ENCODE measurements at regions not wholly inside any gene's neighbourhood (a gene's known extent, or its start where the extent isn't known, plus 50 kb on each side); places are given as distances from the start of the nearest gene placed in this dataset.

GRCh38 chr14:27049701-27050100 is 451.9 kb upstream of the NOVA1 start:
- no peaks in the 10 kb centered on the region for H3K9me2 ChIP-seq (ENCODE audit: insufficient read depth, low read length)
- no peaks in the 10 kb centered on the region for H3K36me3 ChIP-seq (ENCODE audit: insufficient read depth, low read length)
- no peaks in the 10 kb centered on the region for H3F3A ChIP-seq (ENCODE audit: insufficient read depth, low read length, poor library complexity, severe bottlenecking)
- H3K79me2 ChIP-seq (replicated peaks; ENCODE audit: insufficient read depth, low read length), result no peaks in the 10 kb centered on the region
- H3K27ac ChIP-seq (ENCODE audit: low read length), result no peak overlapping the region
- no peak overlapping the region for H2AFZ ChIP-seq (ENCODE audit: low read depth, low read length)
- TF ChIP-seq MXI1 (conservative IDR thresholded peaks at IDR 0.05; ENCODE audit: poor library complexity, severe bottlenecking) (no peak), TAF1 (IDR thresholded peaks at IDR 0.05; ENCODE audit: low read depth) (no peak), SMC3 (conservative IDR thresholded peaks at IDR 0.05; ENCODE audit: poor library complexity) (no peak), EP300 (conservative IDR thresholded peaks at IDR 0.05; ENCODE audit: poor library complexity, severe bottlenecking) (no peak), CTCF (IDR thresholded peaks at IDR 0.05; ENCODE audit: poor library complexity, severe bottlenecking) (no peak), POLR2AphosphoS5 (IDR thresholded peaks at IDR 0.05) (no peak)
- TF ChIP-seq, protein P1, sequence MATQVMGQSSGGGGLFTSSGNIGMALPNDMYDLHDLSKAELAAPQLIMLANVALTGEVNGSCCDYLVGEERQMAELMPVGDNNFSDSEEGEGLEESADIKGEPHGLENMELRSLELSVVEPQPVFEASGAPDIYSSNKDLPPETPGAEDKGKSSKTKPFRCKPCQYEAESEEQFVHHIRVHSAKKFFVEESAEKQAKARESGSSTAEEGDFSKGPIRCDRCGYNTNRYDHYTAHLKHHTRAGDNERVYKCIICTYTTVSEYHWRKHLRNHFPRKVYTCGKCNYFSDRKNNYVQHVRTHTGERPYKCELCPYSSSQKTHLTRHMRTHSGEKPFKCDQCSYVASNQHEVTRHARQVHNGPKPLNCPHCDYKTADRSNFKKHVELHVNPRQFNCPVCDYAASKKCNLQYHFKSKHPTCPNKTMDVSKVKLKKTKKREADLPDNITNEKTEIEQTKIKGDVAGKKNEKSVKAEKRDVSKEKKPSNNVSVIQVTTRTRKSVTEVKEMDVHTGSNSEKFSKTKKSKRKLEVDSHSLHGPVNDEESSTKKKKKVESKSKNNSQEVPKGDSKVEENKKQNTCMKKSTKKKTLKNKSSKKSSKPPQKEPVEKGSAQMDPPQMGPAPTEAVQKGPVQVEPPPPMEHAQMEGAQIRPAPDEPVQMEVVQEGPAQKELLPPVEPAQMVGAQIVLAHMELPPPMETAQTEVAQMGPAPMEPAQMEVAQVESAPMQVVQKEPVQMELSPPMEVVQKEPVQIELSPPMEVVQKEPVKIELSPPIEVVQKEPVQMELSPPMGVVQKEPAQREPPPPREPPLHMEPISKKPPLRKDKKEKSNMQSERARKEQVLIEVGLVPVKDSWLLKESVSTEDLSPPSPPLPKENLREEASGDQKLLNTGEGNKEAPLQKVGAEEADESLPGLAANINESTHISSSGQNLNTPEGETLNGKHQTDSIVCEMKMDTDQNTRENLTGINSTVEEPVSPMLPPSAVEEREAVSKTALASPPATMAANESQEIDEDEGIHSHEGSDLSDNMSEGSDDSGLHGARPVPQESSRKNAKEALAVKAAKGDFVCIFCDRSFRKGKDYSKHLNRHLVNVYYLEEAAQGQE (IDR thresholded peaks at IDR 0.05; ENCODE audit: borderline replicate concordance), result no peak
- no peaks in the 10 kb centered on the region for H3K27me3 ChIP-seq (ENCODE audit: insufficient read depth, low read depth, low read length)
- no peak overlapping the region for H3K4me2 ChIP-seq (ENCODE audit: low read length)
- H3K4me3 ChIP-seq (ENCODE audit: low read length), result no peak overlapping the region
- no peak overlapping the region for H3K9ac ChIP-seq (ENCODE audit: low read length)
- H3K9me3 ChIP-seq (ENCODE audit: low read length), result no peaks in the 10 kb centered on the region
- no peaks in the 10 kb centered on the region for H4K20me1 ChIP-seq (ENCODE audit: insufficient read depth)

- Histone ChIP-seq H3K27me3 (ENCODE audit: insufficient read depth, low read depth, low read length) (no peaks in the 10 kb centered on the region), H3K36me3 (ENCODE audit: insufficient read depth, low read length) (no peaks in the 10 kb centered on the region), H3K4me2 (ENCODE audit: low read length) (no peak overlapping the region), H3F3A (ENCODE audit: insufficient read depth, low read length, poor library complexity, severe bottlenecking) (no peaks in the 10 kb centered on the region), H2AFZ (ENCODE audit: low read depth, low read length) (no peak overlapping the region), H3K79me2 (replicated peaks; ENCODE audit: insufficient read depth, low read length) (no peaks in the 10 kb centered on the region), H3K4me3 (ENCODE audit: low read length) (no peak overlapping the region), H3K27ac (ENCODE audit: low read length) (no peak overlapping the region), H3K9ac (ENCODE audit: low read length) (no peak overlapping the region), H3K9me3 (ENCODE audit: low read length) (no peaks in the 10 kb centered on the region), H4K20me1 (ENCODE audit: insufficient read depth) (no peaks in the 10 kb centered on the region), H3K9me2 (ENCODE audit: insufficient read depth, low read length) (no peaks in the 10 kb centered on the region)
- no peak for TF ChIP-seq SMC3 (conservative IDR thresholded peaks at IDR 0.05; ENCODE audit: poor library complexity)
- TF ChIP-seq RAD21 (conservative IDR thresholded peaks at IDR 0.05), result peak; percentile 24
These were observed 452.4 kb upstream of the NOVA1 start for GRCh38 chr14:27050208-27050607.

DNA sequence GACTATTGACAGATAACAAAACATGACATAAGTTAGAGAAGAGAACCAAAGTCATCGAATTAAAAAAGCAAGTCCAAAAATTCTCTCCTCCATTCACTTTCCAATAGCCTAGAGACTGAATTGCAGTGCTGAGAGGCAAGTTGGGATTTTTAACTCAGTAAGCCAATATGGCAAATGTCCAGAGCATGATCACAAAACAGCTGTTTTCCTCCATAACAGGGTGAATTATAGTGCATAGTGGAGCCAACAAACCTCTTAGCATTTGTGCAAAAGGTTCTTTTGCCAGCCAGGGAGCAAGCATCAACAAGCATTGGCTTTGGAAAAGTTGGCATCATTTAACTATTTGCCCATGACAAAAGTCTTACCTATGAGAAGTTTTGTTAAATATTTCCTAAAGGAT is 458.8 kb upstream of the NOVA1 start:
- Histone ChIP-seq H3K79me2 (replicated peaks; ENCODE audit: insufficient read depth, low read length) (no peaks in the 10 kb centered on the region), H3K27me3 (ENCODE audit: insufficient read depth, low read depth, low read length) (no peaks in the 10 kb centered on the region), H3K36me3 (ENCODE audit: insufficient read depth, low read length) (no peaks in the 10 kb centered on the region), H3K9me3 (ENCODE audit: low read length) (no peaks in the 10 kb centered on the region), H3K9me2 (ENCODE audit: insufficient read depth, low read length) (no peaks in the 10 kb centered on the region), H3K27ac (ENCODE audit: low read length) (no peak overlapping the region), H3K9ac (ENCODE audit: low read length) (no peak overlapping the region), H3K4me2 (ENCODE audit: low read length) (no peak overlapping the region), H3F3A (ENCODE audit: insufficient read depth, low read length, poor library complexity, severe bottlenecking) (no peaks in the 10 kb centered on the region), H3K4me3 (ENCODE audit: low read length) (no peak overlapping the region), H2AFZ (ENCODE audit: low read depth, low read length) (no peak overlapping the region), H4K20me1 (ENCODE audit: insufficient read depth) (no peaks in the 10 kb centered on the region)
- TF ChIP-seq CTCF (IDR thresholded peaks at IDR 0.05; ENCODE audit: poor library complexity, severe bottlenecking) (no peak), TAF1 (IDR thresholded peaks at IDR 0.05; ENCODE audit: low read depth) (no peak), SMC3 (conservative IDR thresholded peaks at IDR 0.05; ENCODE audit: poor library complexity) (no peak), MXI1 (conservative IDR thresholded peaks at IDR 0.05; ENCODE audit: poor library complexity, severe bottlenecking) (no peak), EZH2 (IDR thresholded peaks at IDR 0.05; ENCODE audit: borderline replicate concordance, insufficient read depth, low read length, poor library complexity, severe bottlenecking) (no peak), EP300 (conservative IDR thresholded peaks at IDR 0.05; ENCODE audit: poor library complexity, severe bottlenecking) (no peak), POLR2AphosphoS5 (IDR thresholded peaks at IDR 0.05) (no peak), RAD21 (conservative IDR thresholded peaks at IDR 0.05) (no peak)
- TF ChIP-seq, protein P1 (IDR thresholded peaks at IDR 0.05; ENCODE audit: borderline replicate concordance), result no peak
